SK-N-SH (cell line): ENCODE measurements at regions not wholly inside any gene's neighbourhood (a gene's known extent, or its start where the extent isn't known, plus 50 kb on each side); places are given as distances from the start of the nearest gene placed in this dataset.

ENCODE experiments used
- ELF1 ChIP-seq: IDR thresholded peaks from 2 replicates; pipeline ENCODE4 v1.4.0; 2012
- EP300 ChIP-seq, 2 experiments: IDR thresholded peaks; 2 replicates each; pipeline versions ENCODE4 v1.4.0 to v1.6.1; 2012; ENCODE audit warnings: borderline replicate concordance in 1 of 2, low read depth in 1 of 2, low read length in 1 of 2
- EZH2phosphoT487 ChIP-seq: fragments of 200-600 bp; sonication (generic); IDR thresholded peaks from 2 replicates; pipeline ENCODE4 v1.6.1; 2017; ENCODE audit warnings: low read depth, mixed run types, mild to moderate bottlenecking, antibody characterized with exemption, moderate library complexity, borderline replicate concordance
- GABPA ChIP-seq: IDR thresholded peaks from 2 replicates; pipeline ENCODE4 v1.4.0; 2012; ENCODE audit warnings: low read depth, mild to moderate bottlenecking
- MAX ChIP-seq: IDR thresholded peaks from 2 replicates; pipeline ENCODE4 v1.4.0; 2012; ENCODE audit warnings: low read depth
- NFIC ChIP-seq: IDR thresholded peaks from 2 replicates; pipeline ENCODE4 v1.4.0; 2012; ENCODE audit warnings: borderline replicate concordance
- NRF1 ChIP-seq: IDR thresholded peaks from 2 replicates; pipeline ENCODE4 v1.6.1; 2012; ENCODE audit warnings: low read depth, mild to moderate bottlenecking, low read length
- POLR2AphosphoS5 ChIP-seq: IDR thresholded peaks from 2 replicates; pipeline ENCODE4 v1.6.1; 2012; ENCODE audit warnings: low read depth, low read length
- REST ChIP-seq: IDR thresholded peaks from 2 replicates; pipeline ENCODE4 v1.6.1; 2012; ENCODE audit warnings: mild to moderate bottlenecking, low read depth, low read length, moderate library complexity
- SIN3A ChIP-seq: IDR thresholded peaks from 2 replicates; pipeline ENCODE4 v1.6.1; 2012; ENCODE audit warnings: low read depth, mild to moderate bottlenecking, low read length, moderate library complexity, borderline replicate concordance
- TEAD4 ChIP-seq: IDR thresholded peaks from 2 replicates; pipeline ENCODE4 v1.4.0; 2012; ENCODE audit warnings: mild to moderate bottlenecking, borderline replicate concordance; ENCODE audit not compliant: insufficient read depth
- YY1 ChIP-seq: IDR thresholded peaks from 2 replicates; pipeline ENCODE4 v1.4.0; 2012; ENCODE audit warnings: low read depth, mild to moderate bottlenecking
- TF ChIP-seq, protein P1 (sequence below): fragments of 200-600 bp; sonication (generic); IDR thresholded peaks from 2 replicates; pipeline ENCODE4 v1.6.1; 2017; ENCODE audit warnings: antibody characterized with exemption, mild to moderate bottlenecking, moderate library complexity

- TF ChIP-seq, protein P1, sequence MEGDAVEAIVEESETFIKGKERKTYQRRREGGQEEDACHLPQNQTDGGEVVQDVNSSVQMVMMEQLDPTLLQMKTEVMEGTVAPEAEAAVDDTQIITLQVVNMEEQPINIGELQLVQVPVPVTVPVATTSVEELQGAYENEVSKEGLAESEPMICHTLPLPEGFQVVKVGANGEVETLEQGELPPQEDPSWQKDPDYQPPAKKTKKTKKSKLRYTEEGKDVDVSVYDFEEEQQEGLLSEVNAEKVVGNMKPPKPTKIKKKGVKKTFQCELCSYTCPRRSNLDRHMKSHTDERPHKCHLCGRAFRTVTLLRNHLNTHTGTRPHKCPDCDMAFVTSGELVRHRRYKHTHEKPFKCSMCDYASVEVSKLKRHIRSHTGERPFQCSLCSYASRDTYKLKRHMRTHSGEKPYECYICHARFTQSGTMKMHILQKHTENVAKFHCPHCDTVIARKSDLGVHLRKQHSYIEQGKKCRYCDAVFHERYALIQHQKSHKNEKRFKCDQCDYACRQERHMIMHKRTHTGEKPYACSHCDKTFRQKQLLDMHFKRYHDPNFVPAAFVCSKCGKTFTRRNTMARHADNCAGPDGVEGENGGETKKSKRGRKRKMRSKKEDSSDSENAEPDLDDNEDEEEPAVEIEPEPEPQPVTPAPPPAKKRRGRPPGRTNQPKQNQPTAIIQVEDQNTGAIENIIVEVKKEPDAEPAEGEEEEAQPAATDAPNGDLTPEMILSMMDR: no peak
- TF ChIP-seq MAX (no peak), POLR2AphosphoS5 (no peak), NRF1 (no peak), YY1 (no peak), TEAD4 (no peak), NFIC (no peak), GABPA (no peak), SIN3A (no peak), REST (no peak), ELF1 (no peak), EZH2phosphoT487 (no peak), EP300 (IDR thresholded peaks at IDR 0.05; ENCODE audit: borderline replicate concordance in 1 of 2, low read depth in 1 of 2, low read length in 1 of 2) (no peak)
Measured at GRCh38 chr4:141807103-141807891, 170.9 kb downstream of the IL15 start.
